Hepatocyte (in vitro differentiated cells): ENCODE measurements at regions not wholly inside any gene's neighbourhood (a gene's known extent, or its start where the extent isn't known, plus 50 kb on each side); places are given as distances from the start of the nearest gene placed in this dataset.

Experiments
- EZH2 ChIP-seq: fragments of 200-600 bp; sonication (generic); IDR thresholded peaks from 2 replicates; pipeline ENCODE4 v1.6.1; 2016; ENCODE audit warnings: antibody characterized with exemption, mild to moderate bottlenecking, borderline replicate concordance
- EZH2phosphoT487 ChIP-seq: fragments of 200-600 bp; sonication (generic); IDR thresholded peaks from one replicate; pipeline ENCODE4 v1.6.1; 2018; ENCODE audit warnings: antibody characterized with exemption, mild to moderate bottlenecking, low read depth, moderate library complexity; ENCODE audit not compliant: unreplicated experiment, severe bottlenecking
- TF ChIP-seq, protein P1 (sequence below): fragments of 200-600 bp; sonication (generic); IDR thresholded peaks from 2 replicates; pipeline ENCODE4 v1.5.1; 2016; ENCODE audit warnings: antibody characterized with exemption, mild to moderate bottlenecking; ENCODE audit not compliant: poor library complexity

DNA sequence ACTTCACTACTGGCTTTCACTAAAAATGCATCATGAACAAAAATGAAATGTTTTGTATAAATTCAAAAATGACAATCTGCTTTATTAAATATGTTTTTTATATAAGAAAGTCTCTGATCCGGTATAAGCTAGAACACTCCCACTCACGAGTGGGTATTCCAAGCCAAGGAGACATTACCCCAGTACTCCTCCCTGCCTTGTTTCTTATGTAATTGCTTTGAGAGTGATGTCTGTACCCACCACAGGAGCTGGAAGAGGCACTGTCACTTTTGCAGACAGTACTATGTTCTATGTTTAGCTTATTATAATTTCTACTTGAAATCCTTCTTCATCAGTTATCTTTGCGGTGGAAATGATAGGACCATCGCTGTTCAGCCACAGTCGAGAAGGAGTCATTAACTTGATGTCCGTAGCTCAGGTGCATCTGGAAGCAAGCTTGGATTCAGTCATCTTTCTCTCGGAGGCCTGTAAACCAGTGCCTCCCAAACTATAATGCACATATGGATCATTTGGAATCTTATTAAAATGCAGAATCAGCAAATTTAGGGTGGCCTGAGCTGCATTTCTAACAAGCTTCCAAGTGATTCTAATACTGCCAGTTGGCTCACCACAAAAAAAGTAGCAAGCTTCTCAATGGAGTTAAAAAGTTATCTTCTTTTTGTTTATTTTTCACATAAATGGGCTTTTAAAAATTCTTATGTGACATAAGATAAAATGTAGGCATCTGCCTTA, 396.4 kb downstream of the GRIA2 start:
- TF ChIP-seq, protein P1, sequence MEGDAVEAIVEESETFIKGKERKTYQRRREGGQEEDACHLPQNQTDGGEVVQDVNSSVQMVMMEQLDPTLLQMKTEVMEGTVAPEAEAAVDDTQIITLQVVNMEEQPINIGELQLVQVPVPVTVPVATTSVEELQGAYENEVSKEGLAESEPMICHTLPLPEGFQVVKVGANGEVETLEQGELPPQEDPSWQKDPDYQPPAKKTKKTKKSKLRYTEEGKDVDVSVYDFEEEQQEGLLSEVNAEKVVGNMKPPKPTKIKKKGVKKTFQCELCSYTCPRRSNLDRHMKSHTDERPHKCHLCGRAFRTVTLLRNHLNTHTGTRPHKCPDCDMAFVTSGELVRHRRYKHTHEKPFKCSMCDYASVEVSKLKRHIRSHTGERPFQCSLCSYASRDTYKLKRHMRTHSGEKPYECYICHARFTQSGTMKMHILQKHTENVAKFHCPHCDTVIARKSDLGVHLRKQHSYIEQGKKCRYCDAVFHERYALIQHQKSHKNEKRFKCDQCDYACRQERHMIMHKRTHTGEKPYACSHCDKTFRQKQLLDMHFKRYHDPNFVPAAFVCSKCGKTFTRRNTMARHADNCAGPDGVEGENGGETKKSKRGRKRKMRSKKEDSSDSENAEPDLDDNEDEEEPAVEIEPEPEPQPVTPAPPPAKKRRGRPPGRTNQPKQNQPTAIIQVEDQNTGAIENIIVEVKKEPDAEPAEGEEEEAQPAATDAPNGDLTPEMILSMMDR = no peak
- TF ChIP-seq EZH2 (no peak), EZH2phosphoT487 (no peak)
